ENCODE measurements at regions not wholly inside any gene's neighbourhood (a gene's known extent, or its start where the extent isn't known, plus 50 kb on each side); places are given as distances from the start of the nearest gene placed in this dataset.

- TF ChIP-seq CTCF (IDR thresholded peaks at IDR 0.05) (no peak), ZFX (IDR thresholded peaks at IDR 0.05; ENCODE audit: borderline replicate concordance) (no peak)
These were observed 2075.1 kb upstream of the CDH9 start for GRCh38 chr5:29113516-29113915.
